Lung (tissue), 11 donors: ENCODE measurements at regions not wholly inside any gene's neighbourhood (a gene's known extent, or its start where the extent isn't known, plus 50 kb on each side); places are given as distances from the start of the nearest gene placed in this dataset.

ENCODE experiments used
- ATAC-seq: fragments of 200-7000 bp; cut with Tn5 transposase; one replicate; pipeline ENCODE4 v1.9.1; 2020; ENCODE audit warnings: moderate number of reproducible peaks; ENCODE audit not compliant: insufficient read depth, low FRiP score
- DNase-seq, 3 donors: peaks; one replicate each; pipeline ENCODE4 v3.0.0-alpha.2; 2013 to 2017
- H3K27ac ChIP-seq, 2 donors: one replicate each; pipeline ENCODE4 v1.5.1; 2013; ENCODE audit warnings: mild to moderate bottlenecking in 2 of 2, moderate library complexity in 2 of 2, control low read depth in 1 of 2, inconsistent platforms in 1 of 2, low read depth in 1 of 2, low read length in 1 of 2
- H3K27me3 ChIP-seq, 3 donors: one replicate each; pipeline ENCODE4 v1.5.1; 2013; ENCODE audit warnings: low read length in 2 of 3; ENCODE audit not compliant: control insufficient read depth in 3 of 3, insufficient read depth in 3 of 3
- H3K36me3 ChIP-seq, 4 donors: one replicate each; pipeline ENCODE4 v1.5.1; 2013; ENCODE audit warnings: low read length in 4 of 4, mild to moderate bottlenecking in 1 of 4, moderate library complexity in 1 of 4; ENCODE audit not compliant: control insufficient read depth in 4 of 4, insufficient read depth in 4 of 4
- H3K4me1 ChIP-seq, 5 donors: one replicate each; pipeline ENCODE4 v1.5.1; 2013; ENCODE audit warnings: low read length in 5 of 5, mild to moderate bottlenecking in 2 of 5, moderate library complexity in 1 of 5; ENCODE audit not compliant: control insufficient read depth in 5 of 5, insufficient read depth in 5 of 5
- H3K4me3 ChIP-seq: one replicate; pipeline ENCODE4 v1.5.1; 2013; ENCODE audit warnings: mild to moderate bottlenecking, control low read depth, moderate library complexity
- H3K9ac ChIP-seq, 2 donors: one replicate each; pipeline ENCODE4 v1.5.1; 2013; ENCODE audit warnings: low read length in 2 of 2, control low read depth in 1 of 2; ENCODE audit not compliant: insufficient read depth in 1 of 2
- H3K9me3 ChIP-seq, 4 donors: one replicate each; pipeline ENCODE4 v1.5.1; 2013; ENCODE audit warnings: low read length in 3 of 4, mild to moderate bottlenecking in 1 of 4, moderate library complexity in 1 of 4; ENCODE audit not compliant: control insufficient read depth in 4 of 4, insufficient read depth in 3 of 4
- WGBS, 2 donors: extraction: QIAGEN DNeasy Blood & Tissue Kit; methylation state at CpG; one replicate each; pipeline ENCODE4 v1.1.7; 2013; 5-methylcytosine and 5-hydroxymethylcytosine counted together
- TF ChIP-seq, protein P1 (sequence below): IDR thresholded peaks from 2 replicates; pipeline ENCODE4 v1.5.1; 2012; ENCODE audit warnings: mild to moderate bottlenecking; ENCODE audit errors: control extremely low read depth, extremely low read depth
- donor health status: control.
- donor health status: control.
- donor health status: Bipolar disorder and iron deficiency.
- donor health status: healthy.
- donor health status: DM: yes; HTN: yes; CAD: no.

DNA sequence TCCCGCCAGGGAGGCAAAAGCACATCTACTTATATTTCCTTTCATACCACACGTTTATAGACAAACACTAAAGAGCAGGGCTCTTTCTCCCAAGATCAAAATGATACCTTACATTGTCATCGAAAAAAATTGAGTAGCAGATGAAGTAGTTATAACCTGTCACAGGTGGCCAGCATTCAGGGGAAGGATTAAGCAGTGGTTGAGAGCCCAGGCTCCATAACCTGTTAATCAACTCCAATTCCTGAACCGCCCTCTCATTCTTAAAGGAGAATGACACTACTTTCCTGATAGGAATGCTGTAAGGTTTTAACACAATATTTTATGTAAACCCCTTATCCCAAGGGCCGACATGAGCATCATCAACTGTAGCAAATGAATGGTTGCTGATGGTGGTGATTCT is 268.9 kb upstream of the KCNIP4 start:
- peaks cover 0 to 2% (median 0%) of the 10 kb centered on the region in 4 donors for H3K9me3 ChIP-seq
- H3K27me3 ChIP-seq: no peaks in the 10 kb centered on the region
- no peak overlapping the region for H3K9ac ChIP-seq
- no peak for ATAC-seq
- 69 to 83% methylated on average over 5 of the region's 5 CpGs for WGBS, 2 donors
- no peaks in the 10 kb centered on the region for H3K4me1 ChIP-seq
- TF ChIP-seq, protein P1, sequence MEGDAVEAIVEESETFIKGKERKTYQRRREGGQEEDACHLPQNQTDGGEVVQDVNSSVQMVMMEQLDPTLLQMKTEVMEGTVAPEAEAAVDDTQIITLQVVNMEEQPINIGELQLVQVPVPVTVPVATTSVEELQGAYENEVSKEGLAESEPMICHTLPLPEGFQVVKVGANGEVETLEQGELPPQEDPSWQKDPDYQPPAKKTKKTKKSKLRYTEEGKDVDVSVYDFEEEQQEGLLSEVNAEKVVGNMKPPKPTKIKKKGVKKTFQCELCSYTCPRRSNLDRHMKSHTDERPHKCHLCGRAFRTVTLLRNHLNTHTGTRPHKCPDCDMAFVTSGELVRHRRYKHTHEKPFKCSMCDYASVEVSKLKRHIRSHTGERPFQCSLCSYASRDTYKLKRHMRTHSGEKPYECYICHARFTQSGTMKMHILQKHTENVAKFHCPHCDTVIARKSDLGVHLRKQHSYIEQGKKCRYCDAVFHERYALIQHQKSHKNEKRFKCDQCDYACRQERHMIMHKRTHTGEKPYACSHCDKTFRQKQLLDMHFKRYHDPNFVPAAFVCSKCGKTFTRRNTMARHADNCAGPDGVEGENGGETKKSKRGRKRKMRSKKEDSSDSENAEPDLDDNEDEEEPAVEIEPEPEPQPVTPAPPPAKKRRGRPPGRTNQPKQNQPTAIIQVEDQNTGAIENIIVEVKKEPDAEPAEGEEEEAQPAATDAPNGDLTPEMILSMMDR: no peak
- DNase-seq: no peak
- no peak overlapping the region for H3K27ac ChIP-seq
- no peak overlapping the region for H3K4me3 ChIP-seq
- no peaks in the 10 kb centered on the region for H3K36me3 ChIP-seq

DNA sequence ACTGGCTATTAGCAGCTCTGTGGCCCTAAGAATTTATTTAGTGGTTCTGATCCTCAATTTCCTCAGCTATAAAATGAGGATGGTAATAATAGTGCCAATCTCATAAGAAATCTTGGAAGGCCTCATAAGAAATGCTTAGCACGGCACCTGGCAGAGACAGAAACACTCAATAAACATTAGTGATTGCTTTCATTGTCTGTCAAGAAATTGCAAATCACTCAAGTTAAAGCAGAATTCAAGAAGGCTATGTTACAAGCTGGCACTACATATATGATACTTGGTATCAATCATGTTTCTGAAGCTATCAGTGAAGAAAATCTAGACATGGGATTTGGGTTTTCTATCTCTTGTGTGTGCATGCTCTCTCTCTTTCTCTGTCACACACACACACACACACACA is 267.7 kb upstream of the KCNIP4 start:
- no peaks in the 10 kb centered on the region for H3K36me3 ChIP-seq
- H3K4me3 ChIP-seq: no peak overlapping the region
- ATAC-seq: no peak
- no peaks in the 10 kb centered on the region for H3K4me1 ChIP-seq
- H3K27me3 ChIP-seq: no peaks in the 10 kb centered on the region
- TF ChIP-seq, protein P1: no peak
- 82 to 88% methylated on average over 1 of the region's 1 CpG for WGBS, 2 donors
- H3K9ac ChIP-seq: no peak overlapping the region
- peaks cover 0 to 2% (median 0%) of the 10 kb centered on the region in 4 donors for H3K9me3 ChIP-seq
- no peak for DNase-seq
- H3K27ac ChIP-seq: no peak overlapping the region

DNA sequence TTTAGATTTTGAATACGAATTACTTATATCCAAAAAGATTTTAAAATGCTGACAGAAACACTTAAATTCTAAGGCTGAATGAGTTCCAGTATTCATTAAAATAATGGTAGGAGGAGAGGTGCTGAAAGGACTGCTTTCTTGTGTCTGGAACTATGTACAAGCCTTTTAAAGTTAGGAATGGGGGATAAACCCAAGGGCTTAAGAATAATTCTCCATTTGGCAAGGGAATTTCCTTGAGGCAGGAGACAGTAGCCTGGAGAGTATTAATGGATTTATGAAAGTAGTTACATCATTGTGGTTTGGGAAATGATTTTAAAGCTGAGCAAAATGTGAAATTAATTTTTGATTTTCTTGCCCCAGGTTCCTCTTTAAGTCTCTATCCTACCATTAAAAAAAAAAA is 266.5 kb upstream of the KCNIP4 start:
- no peaks in the 10 kb centered on the region for H3K9me3 ChIP-seq
- 67 to 83% methylated on average over 1 of the region's 1 CpG for WGBS, 2 donors
- H3K9ac ChIP-seq: no peak overlapping the region
- ATAC-seq (no peak), DNase-seq (no peak)
- no peak overlapping the region for H3K4me3 ChIP-seq
- no peaks in the 10 kb centered on the region for H3K36me3 ChIP-seq
- TF ChIP-seq, protein P1: no peak
- H3K4me1 ChIP-seq: no peaks in the 10 kb centered on the region
- H3K27me3 ChIP-seq: no peaks in the 10 kb centered on the region
- no peak overlapping the region for H3K27ac ChIP-seq

DNA sequence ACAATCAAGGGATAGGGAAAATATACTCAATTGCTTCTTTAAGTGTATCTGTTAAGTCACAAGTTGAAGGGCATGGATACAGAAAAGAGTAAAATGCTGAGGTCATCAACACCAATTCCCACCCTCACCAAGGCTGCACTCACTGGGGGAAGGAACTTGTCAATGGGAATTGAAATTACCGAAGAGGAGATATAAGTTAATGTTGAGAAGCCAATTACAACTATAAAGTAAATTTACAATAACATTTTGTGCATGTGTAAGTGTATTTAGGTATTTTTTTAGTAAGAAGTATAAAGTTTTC is 255.1 kb upstream of the KCNIP4 start:
- H3K4me3 ChIP-seq: no peak overlapping the region
- H3K9me3 ChIP-seq: no peaks in the 10 kb centered on the region
- ATAC-seq (no peak), DNase-seq (no peak)
- H3K4me1 ChIP-seq: no peaks in the 10 kb centered on the region
- no peaks in the 10 kb centered on the region for H3K27me3 ChIP-seq
- no peaks in the 10 kb centered on the region for H3K36me3 ChIP-seq
- no peak overlapping the region for H3K9ac ChIP-seq
- TF ChIP-seq, protein P1: no peak
- no peak overlapping the region for H3K27ac ChIP-seq
- 76 to 94% methylated on average over 1 of the region's 1 CpG for WGBS, 2 donors
